Prostate gland (tissue), 2 donors: ENCODE measurements at regions not wholly inside any gene's neighbourhood (a gene's known extent, or its start where the extent isn't known, plus 50 kb on each side); places are given as distances from the start of the nearest gene placed in this dataset.

ENCODE experiments used
- CTCF ChIP-seq, 4 experiments: fragments of 200-600 bp in 2 of 4; fragments of 450-650 bp in 2 of 4; sonication (generic) in 2 of 4; IDR thresholded peaks; 1 replicate in 3 of 4; 2 replicates in 1 of 4; pipeline ENCODE4 v1.5.1; 2016 to 2019; ENCODE audit warnings: antibody characterized with exemption in 4 of 4, mild to moderate bottlenecking in 2 of 4, moderate library complexity in 2 of 4
- POLR2AphosphoS5 ChIP-seq: sonication (generic); formaldehyde crosslinking; IDR thresholded peaks from one replicate; pipeline ENCODE4 v1.6.1; 2017; ENCODE audit warnings: antibody characterized with exemption

- TF ChIP-seq CTCF (IDR thresholded peaks at IDR 0.05) (no peak), POLR2AphosphoS5 (no peak)
Measured at GRCh38 chr18:30852541-30852940, 190.0 kb downstream of the DSC3 start.
